GDM1 (cell line): ENCODE measurements at regions not wholly inside any gene's neighbourhood (a gene's known extent, or its start where the extent isn't known, plus 50 kb on each side); places are given as distances from the start of the nearest gene placed in this dataset.
"Not testable (repeated sequence)": the region's sequence is repeated elsewhere in the genome, so short reads cannot be mapped to it uniquely, and the experiment has no call there.

Experiments
- DNase-seq: peaks from one replicate; lab custom pipeline; 2025; lab: John Stamatoyannopoulos, UW

DNA sequence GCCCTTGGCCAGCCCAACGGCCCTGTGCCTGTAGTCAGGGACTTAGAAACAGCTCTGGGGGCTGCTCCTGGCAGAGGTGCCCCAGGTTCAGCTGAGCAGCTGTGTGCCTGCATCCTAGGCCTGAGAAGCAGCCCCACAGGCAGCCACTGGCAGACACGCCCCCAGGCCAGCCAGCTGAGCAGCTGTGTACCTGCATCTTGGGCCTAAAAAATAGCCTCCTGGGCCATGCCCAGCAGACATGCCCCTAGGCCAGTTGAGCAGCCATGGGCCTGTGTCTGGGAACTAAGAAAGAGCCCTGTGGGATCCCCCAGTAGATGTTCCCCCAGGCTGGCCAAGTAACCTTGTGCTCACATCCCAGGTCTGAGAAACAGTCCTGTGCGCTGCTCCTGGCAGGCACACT is 64.0 kb downstream of the TBR1 start:
- DNase-seq: no peak

DNA sequence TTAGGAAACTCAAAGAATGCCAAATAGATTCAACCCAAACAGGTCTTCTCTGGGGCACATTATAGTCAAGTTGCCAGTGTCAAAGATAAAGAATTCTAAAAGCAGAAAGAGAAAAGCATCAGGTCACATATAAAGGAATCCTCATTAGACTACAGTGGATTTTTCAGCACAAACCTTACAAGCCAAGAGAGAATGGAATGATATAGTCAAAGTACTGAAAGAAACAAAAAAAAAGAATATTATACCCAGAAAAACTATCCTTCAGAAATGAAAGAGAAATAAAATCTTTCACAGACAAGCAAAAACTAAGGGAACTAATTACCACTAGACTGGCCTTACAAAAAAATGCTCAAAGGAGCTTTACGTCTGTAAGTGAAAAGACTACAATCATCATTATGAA is 65.5 kb downstream of the TBR1 start:
- DNase-seq: no peak

DNA sequence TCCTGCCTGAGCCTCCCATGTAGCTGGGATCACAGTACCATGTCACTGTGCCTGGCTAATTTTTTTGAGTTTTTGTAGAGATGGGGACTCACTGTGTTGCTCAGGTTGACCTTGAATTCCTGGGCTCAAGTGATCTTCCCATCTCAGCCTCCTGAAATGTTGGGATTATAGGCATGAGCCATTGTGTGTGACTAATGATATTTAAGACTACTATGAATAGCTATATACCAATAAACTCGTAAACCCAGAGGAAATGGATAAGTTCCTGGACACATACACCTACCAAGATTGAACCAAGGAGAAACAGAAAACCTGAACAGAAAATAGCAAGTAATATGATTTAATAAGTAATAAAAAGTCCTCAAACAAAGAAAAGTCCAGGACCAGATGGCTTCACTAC is 68.0 kb downstream of the TBR1 start:
- no peak for DNase-seq

DNA sequence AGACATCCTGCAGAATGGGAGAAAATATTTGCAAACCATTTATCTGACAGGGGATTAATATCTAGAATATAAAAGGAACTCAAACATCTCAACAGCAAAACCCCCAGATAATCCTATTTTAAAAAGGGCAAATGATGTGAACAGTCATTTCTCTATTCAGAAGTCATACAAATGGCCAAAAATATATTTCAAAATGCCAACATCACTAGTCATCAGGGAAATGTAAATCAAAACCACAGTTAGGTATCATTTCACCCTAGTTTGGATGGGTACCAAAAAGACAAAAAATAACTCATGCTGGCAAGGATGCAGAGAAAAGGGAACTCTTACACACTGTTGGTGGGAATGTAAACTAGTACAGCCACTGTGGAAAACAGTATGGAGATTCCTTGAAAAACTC is 70.0 kb downstream of the TBR1 start:
- no peak for DNase-seq

DNA sequence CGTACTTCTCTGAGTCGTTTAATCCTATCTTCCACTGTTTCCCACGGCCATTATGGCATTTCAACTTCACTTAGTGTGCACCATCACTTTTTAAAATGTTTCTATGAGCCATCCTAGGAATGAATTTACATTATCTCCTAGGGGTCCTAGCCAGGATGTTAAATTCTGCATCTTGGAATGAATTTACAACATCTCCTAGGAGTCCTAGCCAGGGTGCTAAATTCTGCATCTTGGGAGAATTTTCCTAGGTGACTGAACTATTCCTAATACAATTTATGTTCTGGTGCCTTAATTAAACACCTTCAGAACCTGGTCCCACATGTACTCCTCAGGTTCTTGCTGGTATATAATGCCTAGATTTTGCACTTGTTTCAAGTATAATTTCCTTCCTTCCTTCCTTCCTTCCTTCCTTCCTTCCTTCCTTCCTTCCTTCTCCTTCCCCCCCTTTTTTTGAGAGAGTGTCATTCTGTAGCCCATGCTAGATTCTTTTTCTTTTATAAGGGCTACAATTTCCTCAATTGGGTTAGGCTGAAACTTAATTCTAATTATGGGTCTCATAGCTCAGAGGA is 72.1 kb downstream of the TBR1 start:
- no peak for DNase-seq

GRCh38 chr2:161488879-161489278 is 72.8 kb downstream of the TBR1 start:
- no peak for DNase-seq

DNA sequence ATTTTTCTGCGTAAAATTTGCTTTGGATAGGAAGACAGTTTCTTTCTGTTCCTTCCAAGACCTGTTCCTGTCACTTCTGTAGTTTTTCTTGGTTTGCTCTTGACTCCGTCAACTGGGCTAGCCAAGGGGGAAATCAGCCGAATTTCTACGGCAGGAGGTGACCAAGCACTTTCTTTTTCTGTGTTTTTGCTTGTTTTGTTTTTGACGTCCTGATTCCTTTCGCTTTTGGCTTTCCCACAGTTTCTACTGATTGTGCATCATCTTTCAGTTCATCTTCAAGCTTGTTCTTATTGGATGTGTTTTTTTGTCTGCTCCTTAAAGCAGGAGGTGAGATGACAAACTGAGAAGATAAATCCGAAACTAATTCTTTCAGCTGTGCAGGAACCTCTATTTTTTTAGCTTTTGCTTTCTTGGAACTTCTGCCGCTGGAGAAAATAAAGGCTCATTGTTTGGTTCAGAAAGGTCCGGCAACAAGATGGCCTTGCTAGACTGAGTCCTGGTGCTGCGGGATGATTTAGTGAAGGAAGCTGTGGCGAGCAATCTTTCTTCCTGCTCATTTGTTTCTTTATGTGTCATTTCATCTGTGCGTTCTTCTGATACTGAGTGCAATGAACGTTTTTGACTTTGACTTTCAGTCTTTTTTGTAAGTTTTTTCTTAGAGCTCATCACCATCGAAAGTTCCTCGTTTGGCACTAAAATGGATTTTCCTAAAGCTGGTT is 85.0 kb downstream of the TBR1 start:
- peak; percentile 26 for DNase-seq

GRCh38 chr2:161502279-161502678 is 86.2 kb downstream of the TBR1 start:
- not testable (repeated sequence) for DNase-seq

DNA sequence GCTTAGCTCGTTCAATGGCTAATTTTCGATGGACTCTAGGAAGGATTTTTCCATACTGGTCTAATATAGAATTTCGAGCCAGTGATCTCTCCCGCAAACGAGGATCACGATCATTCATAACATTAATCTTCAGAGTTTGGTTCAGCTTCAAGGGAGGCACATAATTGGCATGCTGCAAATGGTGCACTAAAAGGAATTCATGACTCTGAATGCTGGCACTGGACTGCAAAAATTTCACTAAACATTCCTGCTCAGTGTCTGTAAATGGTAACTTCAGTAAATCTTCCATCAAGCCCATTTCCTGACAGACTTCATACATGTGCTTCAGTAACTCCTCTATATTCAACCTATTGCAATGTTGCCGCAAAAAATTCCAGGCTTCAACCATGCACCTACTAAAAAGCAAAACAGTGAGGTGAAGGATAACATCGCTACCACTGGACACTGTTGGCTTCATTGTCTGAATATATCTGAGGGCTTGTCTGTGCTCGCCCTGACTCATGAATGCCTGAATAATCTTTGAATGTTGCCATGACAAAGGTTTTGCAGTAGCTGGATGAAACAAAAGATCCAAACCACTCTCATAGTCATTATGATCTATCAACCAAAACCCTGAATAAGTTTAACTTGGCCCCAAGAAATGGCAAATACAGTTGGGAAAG is 88.7 kb downstream of the TBR1 start:
- DNase-seq: not testable (repeated sequence)

- DNase-seq: not testable (repeated sequence)
These were observed 89.4 kb downstream of the TBR1 start for GRCh38 chr2:161505466-161505865.

GRCh38 chr2:161513295-161514032 is 97.4 kb downstream of the TBR1 start:
- not testable (repeated sequence) for DNase-seq

DNA sequence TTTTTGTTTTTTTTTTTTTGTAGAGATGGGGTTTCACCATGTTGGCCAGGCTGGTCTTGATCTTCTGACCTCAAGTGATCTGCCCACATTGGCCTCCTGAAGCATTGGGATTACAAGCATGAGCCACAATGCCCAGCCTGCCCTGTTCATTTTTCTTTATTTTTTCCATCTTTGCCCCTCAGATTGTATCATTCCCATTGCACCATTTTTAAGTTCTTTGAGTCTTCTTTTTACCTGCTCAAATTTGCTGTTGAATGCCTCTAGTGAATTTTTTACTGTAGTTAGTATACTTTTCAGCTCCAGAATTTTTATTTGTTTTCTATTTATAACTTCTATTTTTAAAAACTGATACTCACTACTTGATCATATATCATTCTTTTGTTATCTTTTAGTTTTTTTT is 101.4 kb upstream of the SLC4A10 start:
- DNase-seq: no peak

GRCh38 chr2:161533218-161533617 is 91.0 kb upstream of the SLC4A10 start:
- no peak for DNase-seq

DNA sequence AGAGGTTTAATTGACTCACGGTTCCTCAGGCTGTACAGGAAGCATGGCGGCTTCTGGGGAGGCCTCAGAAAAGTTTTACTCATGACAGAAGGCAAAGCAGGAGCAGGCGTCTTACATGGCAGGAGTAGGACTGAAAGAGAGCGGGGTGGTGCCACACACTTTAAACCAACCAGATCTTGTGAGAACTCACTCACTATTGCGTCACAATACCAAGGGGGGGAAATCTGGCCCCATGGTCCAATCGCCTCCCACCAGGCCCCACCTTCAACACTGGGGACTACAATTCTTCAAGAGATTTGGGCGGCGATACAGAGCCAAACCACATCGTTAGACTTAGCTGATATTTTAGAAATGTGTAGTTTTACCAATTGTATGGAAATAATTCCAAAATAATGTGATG is 77.6 kb upstream of the SLC4A10 start:
- no peak for DNase-seq

GRCh38 chr2:161547130-161547529 is 77.1 kb upstream of the SLC4A10 start:
- no peak for DNase-seq

- no peak for DNase-seq
These were observed 72.2 kb upstream of the SLC4A10 start for GRCh38 chr2:161552015-161552414.

- no peak for DNase-seq
These were observed 68.4 kb upstream of the SLC4A10 start for GRCh38 chr2:161555826-161556225.

DNA sequence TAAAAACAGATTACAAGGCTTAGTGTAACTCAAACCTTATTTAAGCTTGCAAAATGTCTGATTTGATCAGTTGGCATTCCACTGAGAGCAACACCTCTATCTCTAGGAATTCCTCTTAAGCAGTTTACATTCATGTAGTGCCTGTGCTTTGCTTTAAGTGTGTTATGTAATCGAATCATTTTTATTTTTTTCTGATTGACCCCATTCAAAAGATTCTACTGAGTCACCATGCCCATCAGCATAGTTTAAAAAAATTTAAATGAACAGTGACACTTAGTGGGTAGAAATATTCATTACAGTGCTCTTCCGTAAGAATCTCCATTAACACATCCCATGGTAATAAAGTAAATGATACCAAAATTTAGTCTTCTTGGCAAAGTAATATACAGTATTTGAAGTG is 67.8 kb upstream of the SLC4A10 start:
- no peak for DNase-seq

GRCh38 chr2:161557538-161557937 is 66.7 kb upstream of the SLC4A10 start:
- DNase-seq: no peak

- no peak for DNase-seq
These were observed 59.3 kb upstream of the SLC4A10 start for GRCh38 chr2:161564906-161565305.

DNA sequence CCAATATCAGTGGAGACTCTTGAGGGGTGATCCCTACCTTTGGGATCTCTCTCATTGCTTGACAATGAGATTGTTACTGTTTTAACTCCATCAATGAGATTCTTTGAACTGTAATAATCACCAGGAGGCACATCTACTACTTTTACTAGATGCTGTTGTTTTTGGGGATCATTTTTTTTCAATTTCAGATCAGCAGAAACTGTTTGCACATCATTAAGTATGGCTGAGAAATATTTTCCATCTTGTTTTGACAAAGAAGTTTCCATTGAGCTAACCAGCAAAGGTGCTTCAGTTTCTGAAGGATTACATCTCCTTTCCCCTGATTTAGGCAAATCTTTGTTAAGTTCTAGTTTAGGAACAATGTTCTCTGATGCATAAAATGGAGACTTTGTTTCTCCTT is 54.8 kb upstream of the SLC4A10 start:
- no peak for DNase-seq

GRCh38 chr2:161570424-161571050 is 53.7 kb upstream of the SLC4A10 start:
- no peak for DNase-seq
